Mesothelial cell of epicardium (in vitro differentiated cells): ENCODE measurements at regions not wholly inside any gene's neighbourhood (a gene's known extent, or its start where the extent isn't known, plus 50 kb on each side); places are given as distances from the start of the nearest gene placed in this dataset.

Source experiments
- DNase-seq, 2 experiments: peaks; one replicate each; pipeline ENCODE4 v3.0.0; 2021; ENCODE audit warnings: low spot score in 2 of 2; ENCODE audit not compliant: unreplicated experiment in 2 of 2
- H3K27ac Mint-ChIP-seq: 2 replicates; pipeline ENCODE4 v1.8.0; 2021; ENCODE audit warnings: mixed read lengths
- H3K27me3 Mint-ChIP-seq: 2 replicates; pipeline ENCODE4 v1.8.0; 2021; ENCODE audit warnings: low read depth, mixed read lengths
- H3K36me3 Mint-ChIP-seq: 2 replicates; pipeline ENCODE4 v1.8.0; 2021; ENCODE audit warnings: mixed read lengths
- H3K4me1 Mint-ChIP-seq: 2 replicates; pipeline ENCODE4 v1.8.0; 2021; ENCODE audit warnings: mixed read lengths
- H3K4me3 Mint-ChIP-seq: 2 replicates; pipeline ENCODE4 v1.8.0; 2021; ENCODE audit warnings: mild to moderate bottlenecking, moderate library complexity, mixed read lengths
- H3K9me3 Mint-ChIP-seq: 2 replicates; pipeline ENCODE4 v1.8.0; 2021; ENCODE audit warnings: mixed read lengths
- TF ChIP-seq, protein P1 (sequence below): fragments of 200-600 bp; sonication (generic); IDR thresholded peaks from one replicate; pipeline ENCODE4 v1.5.0; 2021; ENCODE audit warnings: antibody characterized with exemption; ENCODE audit not compliant: unreplicated experiment

DNA sequence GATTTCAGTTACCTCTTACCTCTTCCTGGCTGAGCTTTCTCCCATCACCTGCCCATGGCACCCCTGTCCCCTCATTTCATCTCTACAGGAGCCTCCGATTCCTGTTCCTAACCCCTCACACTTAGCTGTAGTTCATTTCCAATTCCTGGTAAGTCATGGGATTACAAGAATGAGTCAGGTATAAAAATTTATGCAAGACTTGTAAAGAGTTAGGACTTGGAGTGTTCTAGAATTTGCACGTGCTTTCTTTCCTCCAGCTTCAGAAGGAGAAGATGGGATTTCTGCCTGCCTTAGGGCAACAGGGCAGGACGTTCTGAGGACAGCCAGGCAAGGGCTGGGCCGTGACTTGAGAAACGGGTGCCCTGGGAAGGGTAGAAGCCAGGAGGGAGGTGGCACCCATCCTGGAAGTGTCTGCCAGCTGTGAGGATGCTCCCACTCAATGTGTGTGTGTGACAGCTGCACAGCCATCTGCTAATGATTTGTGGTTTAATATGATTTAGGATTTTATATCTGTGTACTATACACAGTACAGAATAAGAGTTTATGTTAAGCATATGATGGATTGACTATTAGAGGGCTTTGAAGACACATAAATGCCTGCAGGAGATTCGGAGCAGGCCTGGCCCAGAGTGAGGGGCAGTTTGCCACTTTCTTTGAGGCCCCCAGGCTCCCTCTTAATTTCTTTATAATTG, 81.5 kb upstream of the VIPR2 start:
- Mint-ChIP-seq H3K36me3 (no peaks in the 10 kb centered on the region), H3K4me3 (no peak overlapping the region), H3K4me1 (no peaks in the 10 kb centered on the region), H3K27ac (no peak overlapping the region), H3K27me3 (no peaks in the 10 kb centered on the region), H3K9me3 (peaks cover 56% of the 10 kb centered on the region)
- TF ChIP-seq, protein P1, sequence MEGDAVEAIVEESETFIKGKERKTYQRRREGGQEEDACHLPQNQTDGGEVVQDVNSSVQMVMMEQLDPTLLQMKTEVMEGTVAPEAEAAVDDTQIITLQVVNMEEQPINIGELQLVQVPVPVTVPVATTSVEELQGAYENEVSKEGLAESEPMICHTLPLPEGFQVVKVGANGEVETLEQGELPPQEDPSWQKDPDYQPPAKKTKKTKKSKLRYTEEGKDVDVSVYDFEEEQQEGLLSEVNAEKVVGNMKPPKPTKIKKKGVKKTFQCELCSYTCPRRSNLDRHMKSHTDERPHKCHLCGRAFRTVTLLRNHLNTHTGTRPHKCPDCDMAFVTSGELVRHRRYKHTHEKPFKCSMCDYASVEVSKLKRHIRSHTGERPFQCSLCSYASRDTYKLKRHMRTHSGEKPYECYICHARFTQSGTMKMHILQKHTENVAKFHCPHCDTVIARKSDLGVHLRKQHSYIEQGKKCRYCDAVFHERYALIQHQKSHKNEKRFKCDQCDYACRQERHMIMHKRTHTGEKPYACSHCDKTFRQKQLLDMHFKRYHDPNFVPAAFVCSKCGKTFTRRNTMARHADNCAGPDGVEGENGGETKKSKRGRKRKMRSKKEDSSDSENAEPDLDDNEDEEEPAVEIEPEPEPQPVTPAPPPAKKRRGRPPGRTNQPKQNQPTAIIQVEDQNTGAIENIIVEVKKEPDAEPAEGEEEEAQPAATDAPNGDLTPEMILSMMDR: no peak
- DNase-seq: no peak

DNA sequence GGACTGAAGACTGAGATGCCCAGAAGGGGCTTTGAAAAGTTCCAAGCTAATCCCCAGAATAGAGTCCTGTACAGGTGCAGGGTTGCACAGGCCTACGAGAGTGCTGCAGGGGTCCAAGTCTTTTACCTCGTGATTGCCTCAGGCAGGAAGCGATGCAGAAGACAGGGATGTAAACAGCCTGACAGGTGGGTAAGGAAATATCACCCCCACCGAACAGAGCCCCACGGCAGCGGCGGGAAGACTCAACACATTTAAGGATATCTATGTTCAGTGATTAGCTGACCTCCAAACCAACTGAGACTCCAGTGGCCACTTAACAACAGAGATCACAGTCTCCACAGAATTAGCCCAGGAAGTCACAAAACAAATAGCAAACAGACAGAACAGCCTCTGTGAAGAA, 73.9 kb upstream of the VIPR2 start:
- Mint-ChIP-seq H3K27ac (no peak overlapping the region), H3K36me3 (no peaks in the 10 kb centered on the region), H3K9me3 (peaks cover 68% of the 10 kb centered on the region), H3K4me1 (no peaks in the 10 kb centered on the region), H3K4me3 (no peak overlapping the region), H3K27me3 (no peaks in the 10 kb centered on the region)
- TF ChIP-seq, protein P1: no peak
- DNase-seq: no peak

GRCh38 chr7:159218170-159218569, 73.5 kb upstream of the VIPR2 start:
- no peak for DNase-seq
- Mint-ChIP-seq H3K9me3 (peaks cover 66% of the 10 kb centered on the region), H3K4me3 (no peak overlapping the region), H3K4me1 (no peaks in the 10 kb centered on the region), H3K36me3 (no peaks in the 10 kb centered on the region), H3K27me3 (no peaks in the 10 kb centered on the region), H3K27ac (no peak overlapping the region)
- TF ChIP-seq, protein P1: no peak

- TF ChIP-seq, protein P1: no peak
- no peak for DNase-seq
- H3K9me3 Mint-ChIP-seq: peaks cover 78% of the 10 kb centered on the region
- H3K4me3 Mint-ChIP-seq: no peak overlapping the region
- no peak overlapping the region for H3K27ac Mint-ChIP-seq
- no peaks in the 10 kb centered on the region for H3K36me3 Mint-ChIP-seq
- no peaks in the 10 kb centered on the region for H3K27me3 Mint-ChIP-seq
- no peaks in the 10 kb centered on the region for H3K4me1 Mint-ChIP-seq
These were observed 70.4 kb upstream of the VIPR2 start for GRCh38 chr7:159215076-159215475.

DNA sequence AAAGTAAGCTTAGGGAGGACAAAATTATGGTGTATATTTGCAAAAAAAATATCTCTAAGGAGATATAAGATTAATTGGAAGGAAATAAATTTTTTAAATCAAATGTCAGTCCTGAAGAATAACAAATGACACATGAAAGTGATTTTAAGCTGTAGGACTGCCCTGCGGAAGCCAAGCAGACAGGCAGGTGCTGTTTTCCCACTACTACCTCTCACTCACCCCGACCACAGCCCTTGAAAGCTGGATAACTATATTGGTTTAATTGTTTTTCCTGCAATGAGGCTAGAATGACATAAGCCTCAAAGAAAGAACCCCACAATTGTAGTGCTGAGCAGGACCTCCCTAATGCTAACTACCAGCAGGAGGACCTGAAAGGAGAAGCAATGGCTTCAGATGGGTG, 68.6 kb upstream of the VIPR2 start:
- TF ChIP-seq, protein P1: no peak
- Mint-ChIP-seq H3K36me3 (no peaks in the 10 kb centered on the region), H3K27ac (no peak overlapping the region), H3K4me1 (no peaks in the 10 kb centered on the region), H3K4me3 (no peak overlapping the region), H3K27me3 (no peaks in the 10 kb centered on the region), H3K9me3 (peaks cover 67% of the 10 kb centered on the region)
- no peak for DNase-seq

DNA sequence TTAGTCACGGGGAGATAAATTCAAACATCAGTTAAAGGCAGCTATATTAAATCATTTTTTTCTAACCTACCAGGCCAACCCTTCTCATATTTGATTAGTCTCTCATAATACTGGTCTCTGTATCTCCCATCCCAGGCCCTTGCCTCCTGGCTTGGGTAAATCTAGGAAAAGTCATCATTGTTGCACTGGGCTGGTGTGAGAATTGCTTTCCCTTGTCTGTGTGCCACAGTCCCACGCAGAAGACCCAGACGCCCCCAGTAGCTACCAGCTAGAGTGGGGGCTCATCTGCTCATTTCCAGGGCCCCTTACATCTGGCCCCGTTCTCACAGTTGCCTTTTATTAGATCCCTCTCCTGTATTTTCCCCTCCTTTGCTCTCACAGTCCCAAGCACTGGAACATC, 67.6 kb upstream of the VIPR2 start:
- H3K4me1 Mint-ChIP-seq: no peaks in the 10 kb centered on the region
- peaks cover 59% of the 10 kb centered on the region for H3K9me3 Mint-ChIP-seq
- H3K4me3 Mint-ChIP-seq: no peak overlapping the region
- H3K27me3 Mint-ChIP-seq: no peaks in the 10 kb centered on the region
- no peaks in the 10 kb centered on the region for H3K36me3 Mint-ChIP-seq
- TF ChIP-seq, protein P1: no peak
- DNase-seq: no peak
- no peak overlapping the region for H3K27ac Mint-ChIP-seq
